Coronary artery (tissue), 2 donors: ENCODE measurements at regions not wholly inside any gene's neighbourhood (a gene's known extent, or its start where the extent isn't known, plus 50 kb on each side); places are given as distances from the start of the nearest gene placed in this dataset.

Experiments
- DNase-seq: peaks from one replicate; pipeline ENCODE4 v3.0.0-alpha.2; 2017; ENCODE audit warnings: low spot score
- H3K27ac ChIP-seq, 2 donors: fragments of 200-600 bp; sonication (generic); one replicate each; pipeline ENCODE4 v1.5.1; 2016 to 2019
- H3K4me3 ChIP-seq: fragments of 200-600 bp; sonication (generic); 2 replicates; pipeline ENCODE4 v1.5.1; 2016; ENCODE audit warnings: mild to moderate bottlenecking, moderate library complexity
- CTCF ChIP-seq: fragments of 200-600 bp; sonication (generic); IDR thresholded peaks from one replicate; pipeline ENCODE4 v1.5.1; 2019; ENCODE audit warnings: antibody characterized with exemption

GRCh38 chr2:207477896-207478295, 51.9 kb upstream of the CREB1 start:
- no peak for TF ChIP-seq CTCF
- H3K4me3 ChIP-seq = no peak overlapping the region
- DNase-seq = no peak
- H3K27ac ChIP-seq = no peak overlapping the region

- no peak for DNase-seq
- no peak overlapping the region for H3K27ac ChIP-seq
- TF ChIP-seq CTCF = no peak
- no peak overlapping the region for H3K4me3 ChIP-seq
These were observed 51.2 kb upstream of the CREB1 start for GRCh38 chr2:207478572-207478971.

- no peak for DNase-seq
- TF ChIP-seq CTCF = no peak
- Histone ChIP-seq H3K4me3 (no peak overlapping the region), H3K27ac (no peak overlapping the region)
These were observed 50.5 kb upstream of the CREB1 start for GRCh38 chr2:207479198-207479785.
